GM19455 (cell line): ENCODE measurements at regions not wholly inside any gene's neighbourhood (a gene's known extent, or its start where the extent isn't known, plus 50 kb on each side); places are given as distances from the start of the nearest gene placed in this dataset.
"Not testable (repeated sequence)": the region's sequence is repeated elsewhere in the genome, so short reads cannot be mapped to it uniquely, and the experiment has no call there.

Experiments used
- ATAC-seq: cut with Tn5 transposase; IDR thresholded peaks from one replicate; pipeline ENCODE4 v1.9.1; 2021; ENCODE audit not compliant: unreplicated experiment

DNA sequence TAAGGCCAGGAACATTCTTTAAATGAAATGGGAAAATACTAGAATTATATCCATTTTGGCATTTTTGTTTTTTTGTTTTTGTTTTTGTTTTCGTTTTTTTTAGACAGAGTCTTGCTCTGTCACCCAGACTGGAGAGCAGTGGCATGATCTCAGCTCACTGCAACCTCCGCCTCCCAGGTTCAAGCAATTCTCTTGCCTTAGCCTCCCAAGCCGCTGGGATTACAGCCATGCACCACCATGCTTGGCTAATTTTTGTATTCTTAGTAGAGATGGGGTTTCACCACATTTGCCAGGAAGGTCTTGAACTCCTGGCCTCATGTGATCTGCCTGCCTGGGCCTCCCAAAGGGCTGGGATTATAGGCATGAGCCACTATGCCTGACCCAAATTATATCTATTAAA, 520.7 kb upstream of the RORB start:
- not testable (repeated sequence) for ATAC-seq

DNA sequence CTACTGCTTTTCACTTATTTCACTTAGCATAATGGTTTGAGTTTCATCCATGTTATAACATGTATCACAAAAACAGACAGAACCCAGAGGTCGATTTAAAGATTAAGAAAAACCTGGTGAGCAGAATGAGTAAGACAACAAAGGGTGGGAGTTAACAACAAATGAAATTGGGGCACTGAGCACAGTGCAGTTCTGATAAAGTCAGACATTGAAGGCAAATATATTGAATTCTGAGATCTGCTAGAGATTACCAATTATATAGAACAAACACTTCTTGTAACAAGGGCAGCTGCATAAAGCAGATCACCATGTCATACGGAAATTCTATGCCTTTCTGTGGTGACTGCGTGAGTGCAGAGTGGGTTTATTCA, 517.3 kb upstream of the RORB start:
- ATAC-seq: no peak

DNA sequence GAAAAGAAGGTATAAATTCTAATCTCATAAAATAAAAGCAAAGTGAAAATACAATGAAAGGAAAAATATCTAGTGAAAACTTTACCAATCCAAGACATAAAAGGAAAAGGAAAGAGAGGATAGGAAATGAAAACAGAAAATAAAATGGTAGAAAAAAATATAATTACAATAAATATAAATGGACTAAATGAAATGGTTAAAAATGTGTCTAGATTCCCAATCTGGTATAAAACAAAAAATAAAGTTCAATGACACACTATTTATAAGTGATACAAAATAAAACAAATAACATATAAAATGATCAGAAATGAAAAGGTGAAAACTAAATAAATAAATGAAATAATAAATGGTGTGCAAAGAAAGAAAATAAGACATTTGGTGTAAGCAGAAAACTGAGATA, 516.4 kb upstream of the RORB start:
- no peak for ATAC-seq

DNA sequence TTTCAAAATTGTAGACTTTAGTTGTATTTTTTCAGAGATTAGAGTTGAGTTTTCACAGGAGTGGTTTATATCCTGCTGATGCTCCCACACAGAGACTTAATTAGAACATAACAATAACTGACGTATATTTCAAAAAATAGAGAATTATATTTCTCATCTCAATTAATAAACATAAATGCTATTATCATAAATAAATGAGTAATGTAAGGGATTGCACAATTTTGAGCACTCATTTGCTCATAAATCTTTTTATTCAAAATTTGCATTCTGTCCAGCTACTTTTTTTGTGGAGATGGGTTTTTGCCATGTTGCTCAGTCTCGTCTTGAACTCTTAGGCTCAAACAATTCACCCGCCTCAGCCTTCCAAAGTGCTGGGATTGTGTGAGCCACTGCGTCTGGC, 515.7 kb upstream of the RORB start:
- no peak for ATAC-seq

DNA sequence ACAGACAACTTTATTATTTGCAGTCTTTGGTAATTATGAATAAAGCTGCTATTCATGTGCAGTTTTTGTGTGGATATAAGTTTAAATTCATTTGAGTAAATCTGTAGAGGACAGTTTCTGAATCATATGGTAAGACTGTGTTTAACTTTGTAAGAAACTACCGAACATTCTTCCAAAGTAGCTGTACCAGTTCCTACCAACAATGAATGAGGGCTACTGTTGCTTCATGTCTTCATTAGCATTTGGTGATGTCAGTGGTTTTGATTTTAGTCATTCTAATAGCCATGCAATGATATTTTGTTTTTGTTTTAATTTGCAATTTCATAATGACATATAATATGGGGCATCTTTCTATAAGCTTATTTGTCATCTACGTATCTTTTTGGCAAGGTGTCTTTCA, 501.3 kb upstream of the RORB start:
- no peak for ATAC-seq

DNA sequence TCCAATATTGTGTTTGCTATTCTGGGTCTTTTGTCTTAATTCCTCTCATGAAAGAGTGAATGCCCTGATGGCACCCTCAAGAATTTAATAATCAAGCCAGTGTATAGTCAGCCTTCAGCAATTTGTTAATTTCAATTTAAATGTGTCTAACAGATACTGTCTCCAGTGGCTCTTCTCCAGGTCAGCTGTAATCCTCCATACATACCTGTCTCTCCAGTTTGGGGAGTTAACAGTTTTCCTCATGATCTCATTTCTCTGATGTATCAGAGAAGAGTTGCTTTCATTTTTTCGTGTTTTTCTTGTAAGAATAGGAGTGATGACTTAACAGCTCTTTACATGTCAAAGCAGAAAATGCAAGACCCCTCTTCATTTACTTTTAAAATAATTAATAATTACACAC, 500.3 kb upstream of the RORB start:
- ATAC-seq: no peak

DNA sequence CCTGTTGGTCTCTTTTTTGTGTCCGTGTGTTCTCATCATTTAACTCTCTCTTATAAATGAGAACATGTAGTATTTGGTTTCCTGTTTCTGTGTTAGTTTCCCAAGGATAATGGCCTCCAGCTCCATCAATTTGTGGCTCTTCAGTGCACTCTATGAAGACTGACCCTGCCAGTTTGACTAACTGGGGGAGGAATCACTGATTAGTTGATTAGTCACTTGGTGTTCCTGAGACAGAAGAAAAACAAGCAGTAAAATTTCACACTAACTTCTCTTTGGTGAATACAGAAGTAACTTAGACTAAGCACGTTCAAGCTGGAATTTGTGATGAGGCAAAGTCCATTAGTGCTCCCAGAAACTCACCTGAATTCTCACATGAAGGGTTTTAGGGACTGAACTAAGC, 495.8 kb upstream of the RORB start:
- ATAC-seq: no peak

DNA sequence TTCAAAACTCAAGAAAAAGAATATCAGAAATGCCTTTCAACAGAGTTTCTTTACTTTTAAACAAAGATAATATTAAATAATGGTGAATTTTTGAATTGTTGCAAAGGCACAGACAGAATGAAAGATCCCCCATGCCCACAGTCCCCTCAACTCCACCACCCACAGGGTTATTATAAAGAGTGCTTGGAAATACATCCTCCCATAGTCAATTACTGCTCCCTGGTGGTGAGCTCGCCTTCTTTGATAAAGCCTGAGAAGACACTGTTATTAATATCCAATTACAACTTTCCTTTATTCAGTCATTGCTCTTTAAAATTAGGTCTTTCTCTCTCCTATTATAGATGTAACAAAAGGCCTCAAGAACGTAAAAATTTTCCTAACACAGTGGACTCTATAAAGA, 490.2 kb upstream of the RORB start:
- no peak for ATAC-seq

DNA sequence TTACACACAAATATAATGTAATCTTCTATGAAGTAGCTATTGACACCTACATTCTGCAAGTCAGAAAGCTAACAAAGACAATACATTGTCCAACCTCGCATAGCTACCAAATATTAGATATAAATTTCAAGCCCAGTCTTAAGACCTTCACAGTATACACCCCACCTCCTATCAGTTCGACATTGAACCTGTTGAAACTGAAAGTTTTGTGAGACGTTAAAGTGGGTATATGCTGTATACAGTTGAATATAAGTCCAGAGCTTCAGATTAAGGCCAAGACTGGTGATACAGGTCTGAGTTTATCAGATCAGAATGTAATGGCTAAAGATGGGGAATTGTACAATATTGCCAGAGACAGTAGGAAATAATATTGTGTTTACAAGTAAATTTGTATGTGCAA, 489.3 kb upstream of the RORB start:
- ATAC-seq: no peak

DNA sequence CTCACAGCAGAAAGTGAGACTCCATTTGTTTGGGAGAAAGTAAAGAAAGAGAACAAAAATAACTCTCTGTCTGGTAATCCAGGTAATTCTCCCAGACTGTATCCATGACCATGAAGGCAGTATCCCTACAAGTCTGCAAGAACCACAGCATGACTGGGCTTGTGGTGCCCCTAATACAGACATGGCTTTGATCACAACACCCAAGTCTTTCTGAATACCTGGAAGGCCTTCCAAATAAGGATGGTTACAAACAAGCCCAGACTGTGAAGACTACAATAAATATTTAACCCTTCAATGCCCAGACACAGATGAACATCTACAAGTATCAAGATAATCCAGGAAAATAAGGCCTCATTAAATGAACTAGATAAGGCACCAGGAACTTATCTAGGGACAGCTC, 481.1 kb upstream of the RORB start:
- no peak for ATAC-seq

DNA sequence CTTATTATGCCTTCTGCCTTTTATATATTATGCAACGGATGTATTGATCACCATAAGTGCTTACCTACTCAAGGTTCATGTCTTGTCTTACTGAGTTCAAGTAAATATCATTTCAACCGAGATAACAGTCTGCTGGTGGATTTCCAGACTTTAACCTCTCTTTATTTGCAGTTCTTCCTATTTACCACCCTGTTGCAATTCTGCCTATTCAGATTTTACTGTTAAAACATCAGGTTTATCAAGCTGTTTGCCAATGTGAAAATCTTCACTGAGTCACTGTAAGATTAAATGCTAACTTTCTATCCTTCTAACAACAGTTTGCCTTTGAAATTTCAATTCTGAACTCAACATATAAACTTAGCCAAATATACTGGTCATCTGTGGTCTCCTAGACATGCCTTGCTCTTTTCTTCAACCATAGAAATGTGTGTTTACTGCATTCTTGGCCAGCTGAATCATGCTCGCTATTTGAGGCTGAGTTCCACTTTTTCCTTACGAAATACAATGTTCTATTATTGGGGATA, 471.7 kb upstream of the RORB start:
- ATAC-seq: no peak

DNA sequence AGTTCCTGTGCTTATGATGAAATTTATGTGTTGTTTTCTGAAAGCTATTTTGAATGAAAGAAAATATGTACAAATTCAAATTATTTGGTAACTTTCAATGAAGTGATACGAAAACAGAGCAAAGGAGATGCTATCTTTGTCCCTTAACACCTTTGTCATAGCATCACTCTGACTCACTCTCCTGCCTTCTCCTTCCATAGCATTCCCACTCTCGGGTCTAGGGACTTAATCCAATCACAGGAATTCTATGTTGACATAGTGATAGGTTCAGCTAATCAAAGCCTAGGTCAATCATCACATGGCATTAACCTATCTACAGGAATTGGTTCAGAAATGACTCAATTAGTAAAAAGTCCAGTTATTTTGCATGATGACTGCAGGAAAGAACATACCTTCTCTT, 464.7 kb upstream of the RORB start:
- no peak for ATAC-seq

DNA sequence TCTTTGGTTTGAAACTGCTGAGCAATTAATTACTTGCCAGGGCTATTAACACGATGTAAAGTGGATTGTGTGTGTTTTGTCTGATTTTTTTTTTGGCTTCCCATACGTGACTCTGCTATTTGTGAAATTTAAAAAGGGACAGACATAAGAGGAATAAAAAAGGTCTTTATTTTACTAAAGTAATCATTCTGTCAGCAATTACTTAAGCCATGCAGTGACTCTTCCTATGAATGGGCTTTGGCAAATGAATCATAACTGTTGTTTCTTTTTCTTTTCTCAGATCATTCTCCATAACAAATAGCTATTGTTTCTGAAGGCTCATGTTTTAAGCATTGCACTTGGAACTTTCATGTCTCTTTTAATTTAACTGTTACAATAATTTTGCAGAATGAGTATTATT, 461.3 kb upstream of the RORB start:
- ATAC-seq: no peak

DNA sequence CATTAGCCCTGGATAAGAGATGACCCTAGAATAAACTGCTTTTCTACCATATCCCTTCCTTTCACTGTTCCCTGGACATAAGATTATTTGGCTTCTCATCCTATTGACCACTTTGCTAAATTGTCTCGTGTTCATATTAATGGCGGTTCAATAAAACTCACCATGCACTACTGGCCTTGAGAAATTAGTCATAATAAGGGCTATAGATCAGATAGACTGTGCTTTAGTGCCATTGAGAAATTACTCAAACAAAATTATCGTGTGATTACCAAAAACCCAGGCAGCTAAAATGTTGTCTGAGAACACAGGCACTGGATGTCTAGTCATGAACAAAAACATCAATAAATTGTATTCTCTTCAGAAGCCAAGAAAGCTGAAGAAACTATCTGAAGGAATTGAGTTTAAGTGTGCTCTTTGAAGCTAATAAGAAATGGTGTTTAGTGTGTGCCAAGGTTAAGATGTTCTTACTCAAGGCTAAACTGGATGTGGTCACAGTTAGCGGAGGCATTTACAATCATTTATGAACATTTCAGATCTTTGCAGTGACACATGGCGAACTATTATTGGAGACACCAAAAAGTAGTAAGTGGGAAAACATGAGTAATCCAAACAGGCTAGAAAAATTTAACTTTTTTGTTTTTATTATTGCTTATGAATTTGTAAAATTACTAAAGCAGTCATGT, 460.4 kb upstream of the RORB start:
- peak; percentile 66 for ATAC-seq

DNA sequence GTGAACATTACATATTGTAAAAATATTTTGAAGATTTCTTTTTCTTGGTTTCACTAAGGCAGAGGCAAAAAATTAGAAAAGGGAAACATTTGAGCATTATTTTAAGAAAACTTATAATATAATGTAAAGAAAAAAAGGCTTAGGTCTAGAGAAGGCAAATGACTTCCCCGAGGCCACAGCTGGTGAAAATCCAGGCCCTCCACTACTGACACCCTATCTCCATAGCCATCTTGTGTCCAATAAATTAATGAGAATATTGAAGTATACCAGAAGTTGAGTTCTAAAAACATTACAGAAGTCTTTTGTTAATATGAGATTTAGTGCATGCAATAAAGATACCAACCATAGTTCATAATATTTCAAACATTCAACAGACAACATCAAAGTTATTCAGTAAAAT, 459.9 kb upstream of the RORB start:
- no peak for ATAC-seq

DNA sequence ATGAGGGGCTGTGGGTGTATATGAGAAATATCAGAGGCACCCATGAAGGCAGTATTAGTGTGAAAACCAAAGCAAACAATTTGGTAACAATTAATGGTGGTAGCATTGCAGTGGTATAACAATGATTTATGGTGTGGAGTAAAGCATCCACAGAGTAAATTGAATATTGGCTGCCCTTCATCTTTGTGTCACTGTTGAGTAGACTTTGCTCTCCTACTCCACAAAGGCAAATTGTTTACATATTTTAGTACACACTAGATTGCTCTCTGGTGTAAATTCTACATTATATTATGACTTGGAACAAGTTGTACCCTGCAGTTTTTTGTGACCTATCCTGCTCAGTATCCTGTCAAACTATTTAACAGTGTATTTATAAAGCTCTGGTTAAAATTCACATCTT, 455.5 kb upstream of the RORB start:
- no peak for ATAC-seq

DNA sequence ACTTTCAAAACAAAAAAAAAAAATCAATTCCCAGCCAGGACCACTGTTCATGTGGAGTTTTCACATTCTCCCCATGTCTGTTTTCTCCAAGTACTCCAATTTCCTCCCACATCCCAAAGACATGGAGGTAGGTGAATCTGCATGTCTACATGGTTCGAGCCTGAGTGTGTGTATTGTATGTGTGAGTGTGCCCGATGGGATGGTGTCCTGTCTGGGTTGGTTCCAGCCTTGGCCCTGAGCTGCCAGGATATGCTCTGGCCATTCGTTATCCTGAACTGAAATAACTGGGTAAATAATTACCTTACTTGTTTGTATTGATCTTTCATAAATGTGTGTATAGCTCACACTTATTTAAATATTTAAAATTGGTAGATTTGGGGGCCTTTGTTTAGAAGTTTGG, 452.3 kb upstream of the RORB start:
- ATAC-seq: no peak

DNA sequence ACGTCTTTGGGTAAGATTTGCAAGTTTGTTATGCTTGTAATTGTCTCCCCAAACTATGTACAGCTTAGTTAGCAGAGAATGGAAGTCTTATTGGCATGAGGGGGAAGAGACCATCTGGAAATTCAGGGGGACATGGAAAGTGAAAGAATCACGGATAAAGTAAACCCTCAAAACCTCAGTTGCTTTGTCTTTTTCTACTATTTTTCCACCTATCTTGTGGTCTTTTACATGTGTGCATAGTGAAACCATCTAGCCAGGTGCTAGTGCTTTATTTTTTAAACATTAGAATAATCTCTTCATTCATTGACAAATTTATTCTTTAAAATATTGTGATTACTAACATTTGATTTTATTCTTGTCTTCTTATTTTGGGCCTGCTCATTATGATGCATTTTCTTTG, 441.1 kb upstream of the RORB start:
- no peak for ATAC-seq

DNA sequence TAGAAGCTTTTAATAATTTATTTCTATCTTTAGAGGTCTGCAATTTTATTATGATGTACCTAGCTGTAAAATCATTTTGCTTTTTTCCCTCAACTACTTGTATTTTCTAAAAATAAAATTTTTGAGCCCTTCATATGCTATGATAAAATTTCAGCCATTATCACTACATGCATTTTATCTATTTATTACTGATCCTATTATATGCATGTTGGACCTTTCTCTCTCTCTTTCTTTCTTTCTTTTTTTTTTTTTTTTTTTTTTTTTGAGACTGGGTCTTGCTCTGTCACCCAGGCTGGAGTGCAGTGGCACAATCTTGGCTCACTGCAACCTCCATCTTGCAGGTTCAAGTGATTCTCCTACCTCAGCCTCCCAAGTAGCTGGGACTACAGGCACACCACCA, 440.1 kb upstream of the RORB start:
- ATAC-seq: not testable (repeated sequence)

DNA sequence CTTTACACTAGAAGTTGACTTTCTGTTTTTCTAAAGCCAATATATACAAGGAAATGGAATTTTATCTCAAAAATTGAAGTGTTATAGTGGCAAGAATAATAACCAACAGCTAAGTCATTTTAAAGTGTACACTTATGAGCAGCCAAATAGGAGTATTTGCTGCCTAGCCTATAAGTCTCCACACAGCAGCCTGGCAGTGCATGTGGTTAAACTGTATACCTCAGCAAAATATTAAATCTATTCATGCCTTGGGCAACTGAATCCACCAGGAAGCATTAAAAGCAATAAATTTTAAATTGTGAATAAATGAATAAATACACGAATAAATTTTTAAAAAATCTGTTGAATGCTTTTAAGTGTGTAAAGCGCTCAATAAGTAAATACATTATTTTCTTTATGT, 432.4 kb upstream of the RORB start:
- ATAC-seq: no peak

DNA sequence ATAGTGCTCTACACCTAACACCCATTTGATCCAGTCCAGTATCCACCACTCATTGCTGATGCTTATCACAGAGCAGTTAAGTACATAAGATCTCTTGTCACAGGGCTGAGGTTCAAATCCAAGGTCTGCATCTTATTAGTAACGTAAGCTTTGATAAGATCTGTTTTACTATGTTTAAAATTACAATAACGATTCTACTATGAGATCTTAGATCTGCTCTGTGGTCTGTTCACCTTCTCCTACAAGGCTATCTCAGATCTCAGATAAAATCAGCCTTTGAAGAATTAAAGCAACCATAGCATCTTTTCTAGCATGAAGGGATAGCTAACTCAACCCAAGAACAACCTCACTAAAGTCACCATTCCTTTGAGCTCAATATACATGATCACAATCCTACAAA, 431.0 kb upstream of the RORB start:
- ATAC-seq: no peak

DNA sequence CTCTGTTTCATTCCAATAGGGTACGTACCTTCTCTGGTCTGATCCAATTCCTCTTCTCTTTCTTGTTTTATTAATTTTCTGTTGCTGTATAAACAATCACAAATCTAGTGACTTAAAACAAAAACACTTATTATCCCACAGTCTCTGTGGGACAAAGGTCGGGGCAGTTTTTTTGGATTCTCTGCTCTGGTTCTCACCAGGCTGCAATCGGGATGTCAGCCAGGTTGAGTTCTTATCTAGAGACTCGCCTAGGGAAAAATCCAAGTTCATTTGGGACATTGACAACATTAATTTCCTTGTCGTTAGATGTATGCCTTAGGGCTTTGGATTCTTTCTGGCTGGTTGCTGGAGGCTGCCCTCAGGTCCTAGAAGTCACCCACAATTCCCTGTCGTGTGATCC, 430.5 kb upstream of the RORB start:
- ATAC-seq: no peak

DNA sequence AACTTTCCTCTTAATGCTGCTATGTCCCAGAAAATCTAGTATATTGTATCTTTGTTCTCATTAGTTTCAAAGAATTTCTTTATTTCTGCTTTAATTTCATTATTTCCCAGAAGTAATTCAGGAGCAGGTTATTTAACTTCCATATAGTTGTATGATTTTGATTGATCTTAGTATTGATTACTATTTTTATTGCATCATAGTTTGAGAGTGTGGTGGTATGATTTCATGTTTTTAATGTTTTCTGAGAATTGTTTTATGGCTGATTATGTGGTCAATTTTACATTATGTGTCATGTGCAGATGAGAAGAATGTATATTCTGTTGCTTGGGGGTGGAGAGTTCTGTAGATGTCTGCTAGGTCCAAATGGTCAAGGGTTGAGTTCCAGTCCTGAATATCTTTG, 425.6 kb upstream of the RORB start:
- ATAC-seq: no peak

DNA sequence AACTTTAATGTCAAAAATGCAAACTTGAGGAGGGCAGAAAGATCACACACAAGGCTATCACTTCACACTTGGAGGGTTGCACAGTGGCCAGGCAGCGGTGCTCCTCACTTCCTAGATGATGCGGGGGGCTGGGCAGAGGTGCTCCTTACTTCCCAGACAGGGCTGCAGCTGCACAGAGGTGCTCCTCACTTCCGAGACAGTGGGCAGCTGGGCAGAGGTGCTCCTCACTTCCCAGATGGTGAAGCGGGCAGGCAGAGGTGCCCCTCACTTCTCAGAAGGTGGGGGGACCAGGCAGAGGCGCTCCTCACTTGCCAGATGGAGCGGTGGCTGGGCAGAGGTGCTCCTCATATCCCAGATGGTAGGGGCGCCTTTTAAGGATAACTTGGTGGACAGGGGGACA, 423.2 kb upstream of the RORB start:
- no peak for ATAC-seq
